ENCODE measurements at regions not wholly inside any gene's neighbourhood (a gene's known extent, or its start where the extent isn't known, plus 50 kb on each side); places are given as distances from the start of the nearest gene placed in this dataset.

DNA sequence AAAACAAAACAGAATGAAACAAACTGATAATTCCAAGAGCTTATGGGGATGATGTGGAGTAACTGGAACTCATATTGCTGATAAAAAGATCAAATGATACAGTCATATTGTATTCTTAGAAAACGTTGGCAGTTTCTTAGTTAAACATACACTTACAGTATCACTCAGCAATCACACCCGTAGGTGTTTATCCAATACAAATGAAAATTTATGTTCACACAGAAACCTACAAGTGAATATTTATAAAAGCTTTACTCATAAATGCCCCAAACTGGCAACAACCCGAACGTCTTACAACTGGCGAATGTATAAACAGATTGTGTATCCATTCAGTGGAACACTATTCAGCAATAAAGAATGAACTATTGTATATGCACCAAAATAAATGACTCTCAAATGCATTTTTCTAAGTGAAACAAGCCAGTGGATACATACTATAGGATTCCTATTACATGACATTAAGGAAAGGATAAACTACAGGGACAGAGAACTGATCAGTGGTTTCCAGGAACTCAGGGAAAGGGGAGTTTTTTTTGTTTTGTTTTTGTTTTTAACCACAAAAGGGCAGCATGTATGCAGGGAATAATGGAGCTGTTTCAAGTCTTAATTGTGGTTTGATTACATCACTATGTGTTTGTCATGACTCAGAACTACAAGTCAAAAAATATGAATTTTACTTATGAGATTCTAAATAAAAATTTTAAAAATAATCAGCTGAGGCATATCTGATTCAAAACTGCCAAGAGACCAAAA lies 71.8 kb upstream of the NDUFB4 start:
- DNase-seq (ENCODE audit: low read depth, low spot score), result no peak
- Histone ChIP-seq H3K27ac (ENCODE audit: control insufficient read depth, insufficient read depth) (no peak overlapping the region), H3K79me2 (ENCODE audit: control insufficient read depth, insufficient read depth, low read length) (no peaks in the 10 kb centered on the region), H3K4me3 (no peak overlapping the region), H3K4me2 (ENCODE audit: control insufficient read depth, insufficient read depth) (no peak overlapping the region), H3K36me3 (ENCODE audit: control insufficient read depth in 2 of 2, insufficient read depth in 2 of 2, low read length in 1 of 2) (no peaks in the 10 kb centered on the region), H3K27me3 (replicated peaks in 1 of 2; ENCODE audit: control insufficient read depth in 2 of 2, insufficient read depth in 2 of 2, low read length in 1 of 2) (no peaks in the 10 kb centered on the region; a peak in 1 of 4 replicates), H3K9me3 (replicated peaks; ENCODE audit: control insufficient read depth, insufficient read depth, low read length) (no peaks in the 10 kb centered on the region), H3K9ac (ENCODE audit: control insufficient read depth, insufficient read depth, low read length) (no peak overlapping the region), H4K20me1 (ENCODE audit: control insufficient read depth, insufficient read depth) (no peaks in the 10 kb centered on the region), H3K4me1 (ENCODE audit: control insufficient read depth, insufficient read depth, low read length) (no peaks in the 10 kb centered on the region), H2AFZ (ENCODE audit: control insufficient read depth, low read depth, low read length) (no peak overlapping the region)
- ChIA-PET RAD21 (ENCODE audit: unreplicated experiment) (interaction anchor here (1.2 kb wide), 1 partner anchor 106 kb away, joined by 3 read pairs; no protein-coding TSS in a partner anchor), SMC1A (ENCODE audit: uncharacterized antibody, unreplicated experiment) (no interaction called here), POLR2A (no interaction called here), CTCF (interaction anchor here (1.1 kb wide), 1 partner anchor 35 kb away, joined by 6 read pairs; no protein-coding TSS in a partner anchor)
- no peak for FAIRE-seq
- BruUV-seq (replicated peaks), result no TSS peak
- intact Hi-C loops (cut with micrococcal nuclease; ENCODE audit: unreplicated experiment), result no loop called here
- no peak for ATAC-seq
- TF ChIP-seq NFXL1 (IDR thresholded peaks at IDR 0.05; ENCODE audit: borderline replicate concordance), result no peak
- peak; percentile 27; the same call in 1 of the 2 replicates for TF ChIP-seq RUNX3 (IDR thresholded peaks at IDR 0.05; ENCODE audit: low read length)
- in situ Hi-C loops (cut with MboI), result no loop called here
- WGBS (ENCODE audit: insufficient coverage, insufficient replicate concordance, low lambda C conversion rate, missing lambda C conversion rate), result 28% methylated on average over 5 of the region's 5 CpGs

GRCh38 chr3:120516136-120516535 lies 65.3 kb upstream of the FSTL1 start:
- no peak for DNase-seq (ENCODE audit: low read depth, low spot score)
- H2AFZ ChIP-seq (ENCODE audit: control insufficient read depth, low read depth, low read length), result no peak overlapping the region
- H3K27me3 ChIP-seq (replicated peaks in 1 of 2; ENCODE audit: control insufficient read depth in 2 of 2, insufficient read depth in 2 of 2, low read length in 1 of 2), result peaks cover 0 to 5% of the 10 kb centered on the region in 2 experiments; a peak in 2 of 4 replicates
- H3K4me2 ChIP-seq (ENCODE audit: control insufficient read depth, insufficient read depth), result no peak overlapping the region
- BruUV-seq (replicated peaks), result no TSS peak
- SMC1A ChIA-PET (ENCODE audit: uncharacterized antibody, unreplicated experiment), result no interaction called here
- no peaks in the 10 kb centered on the region for H4K20me1 ChIP-seq (ENCODE audit: control insufficient read depth, insufficient read depth)
- no peaks in the 10 kb centered on the region for H3K79me2 ChIP-seq (ENCODE audit: control insufficient read depth, insufficient read depth, low read length)
- 32% methylated on average over 6 of the region's 6 CpGs for WGBS (ENCODE audit: insufficient coverage, insufficient replicate concordance, low lambda C conversion rate, missing lambda C conversion rate)
- CTCF ChIA-PET, result no interaction called here
- POLR2A ChIA-PET, result no interaction called here
- no peak overlapping the region for H3K4me3 ChIP-seq
- no peak overlapping the region for H3K27ac ChIP-seq (ENCODE audit: control insufficient read depth, insufficient read depth)
- intact Hi-C loops (cut with micrococcal nuclease; ENCODE audit: unreplicated experiment) (no loop called here), in situ Hi-C loops (cut with MboI) (no loop called here)
- RAD21 ChIA-PET (ENCODE audit: unreplicated experiment), result no interaction called here
- no peak for FAIRE-seq
- H3K4me1 ChIP-seq (ENCODE audit: control insufficient read depth, insufficient read depth, low read length), result no peaks in the 10 kb centered on the region
- no peaks in the 10 kb centered on the region for H3K9me3 ChIP-seq (replicated peaks; ENCODE audit: control insufficient read depth, insufficient read depth, low read length)
- H3K9ac ChIP-seq (ENCODE audit: control insufficient read depth, insufficient read depth, low read length), result no peak overlapping the region
- ATAC-seq, result no peak
- TF ChIP-seq POLR2AphosphoS2 (IDR thresholded peaks at IDR 0.05; ENCODE audit: low read depth, low read length) (no peak), HCFC1 (IDR thresholded peaks at IDR 0.05; ENCODE audit: low read length) (no peak), SP1 (IDR thresholded peaks at IDR 0.05; ENCODE audit: low read depth, low read length) (no peak), RAD21 (IDR thresholded peaks at IDR 0.05; ENCODE audit: insufficient read depth, low read depth, low read length) (no peak), ASH2L (IDR thresholded peaks at IDR 0.05; ENCODE audit: borderline replicate concordance, low read depth) (no peak)
- TF ChIP-seq, protein P1, sequence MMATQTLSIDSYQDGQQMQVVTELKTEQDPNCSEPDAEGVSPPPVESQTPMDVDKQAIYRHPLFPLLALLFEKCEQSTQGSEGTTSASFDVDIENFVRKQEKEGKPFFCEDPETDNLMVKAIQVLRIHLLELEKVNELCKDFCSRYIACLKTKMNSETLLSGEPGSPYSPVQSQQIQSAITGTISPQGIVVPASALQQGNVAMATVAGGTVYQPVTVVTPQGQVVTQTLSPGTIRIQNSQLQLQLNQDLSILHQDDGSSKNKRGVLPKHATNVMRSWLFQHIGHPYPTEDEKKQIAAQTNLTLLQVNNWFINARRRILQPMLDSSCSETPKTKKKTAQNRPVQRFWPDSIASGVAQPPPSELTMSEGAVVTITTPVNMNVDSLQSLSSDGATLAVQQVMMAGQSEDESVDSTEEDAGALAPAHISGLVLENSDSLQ (IDR thresholded peaks at IDR 0.05), result no peak
- H3K36me3 ChIP-seq (ENCODE audit: control insufficient read depth in 2 of 2, insufficient read depth in 2 of 2, low read length in 1 of 2), result no peaks in the 10 kb centered on the region
